Middle frontal gyrus (tissue), 1 donor: ENCODE measurements at regions not wholly inside any gene's neighbourhood (a gene's known extent, or its start where the extent isn't known, plus 50 kb on each side); places are given as distances from the start of the nearest gene placed in this dataset.
"Not testable (repeated sequence)": the region's sequence is repeated elsewhere in the genome, so short reads cannot be mapped to it uniquely, and the experiment has no call there.

Experiments
- DNase-seq: peaks from one replicate; pipeline ENCODE4 v3.0.0-alpha.2; 2015; ENCODE audit warnings: low spot score; ENCODE audit errors: extremely low spot score

DNA sequence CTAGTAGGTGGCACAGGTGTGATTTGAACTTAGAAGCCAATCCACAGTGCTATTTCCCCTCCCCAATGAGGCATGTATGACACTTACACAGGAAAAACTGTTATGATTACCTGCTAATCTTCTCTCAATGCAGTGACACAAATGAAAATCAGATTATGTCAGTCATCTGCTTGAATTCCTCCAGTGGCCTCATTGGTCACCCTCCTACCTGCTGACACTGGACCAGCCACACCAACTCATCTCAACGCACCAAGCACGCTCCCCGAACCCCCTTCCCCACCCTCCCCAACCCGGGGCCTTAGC lies 82.2 kb upstream of the SEC11C start:
- no peak for DNase-seq

GRCh38 chr18:59057969-59058368 lies 81.7 kb upstream of the SEC11C start:
- DNase-seq: no peak

- DNase-seq: no peak
These were observed 80.5 kb upstream of the SEC11C start for GRCh38 chr18:59059140-59059539.

- no peak for DNase-seq
These were observed 79.1 kb upstream of the SEC11C start for GRCh38 chr18:59060551-59060950.

GRCh38 chr18:59061914-59062642 lies 77.6 kb upstream of the SEC11C start:
- no peak for DNase-seq

DNA sequence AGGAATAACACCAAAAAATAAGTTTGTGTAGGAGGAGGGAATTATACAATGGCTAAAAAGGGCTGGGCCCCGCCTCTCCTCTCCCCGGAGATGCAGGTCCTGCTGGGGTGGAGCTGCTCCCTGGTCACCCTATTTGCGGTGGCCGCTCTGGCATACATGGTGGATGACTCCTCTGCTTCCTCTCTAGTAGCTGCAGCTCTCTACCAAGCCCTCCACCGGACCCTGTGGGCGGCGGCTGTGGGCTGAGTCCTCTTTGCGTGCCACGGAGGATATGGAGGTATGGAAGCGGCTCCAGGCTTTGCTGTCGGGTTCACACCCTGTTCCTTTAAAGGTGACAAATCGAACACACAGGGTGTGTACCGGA lies 77.1 kb upstream of the SEC11C start:
- no peak for DNase-seq

DNA sequence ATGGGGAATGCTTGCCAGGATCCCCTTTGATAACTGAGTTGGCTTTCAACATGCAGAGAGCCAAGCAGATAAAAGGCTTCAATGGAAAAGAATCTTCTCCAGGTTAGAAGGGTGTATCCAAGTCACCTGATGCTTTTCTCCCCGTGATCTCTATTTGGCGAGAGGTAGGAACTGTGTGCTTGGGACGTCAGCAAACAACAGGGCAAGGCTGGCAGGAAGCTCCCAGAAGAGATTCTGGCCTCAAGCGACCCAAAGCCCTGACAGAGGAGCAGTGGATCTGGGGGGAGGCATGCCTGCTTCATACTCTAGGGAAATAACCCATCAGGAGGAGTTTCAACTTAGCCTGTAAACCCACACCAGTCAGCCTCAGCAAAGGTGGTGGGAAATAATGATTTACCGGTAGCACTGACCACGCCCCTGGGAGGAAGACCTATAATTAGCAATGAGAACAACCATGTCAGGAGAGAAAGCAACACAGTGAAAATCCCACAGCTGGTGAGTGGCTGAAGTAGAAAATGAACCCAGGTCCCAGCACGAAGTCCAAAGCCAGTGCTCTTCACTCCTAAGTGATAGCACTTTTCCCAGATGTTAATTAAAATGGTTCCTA lies 76.3 kb upstream of the SEC11C start:
- no peak for DNase-seq

GRCh38 chr18:59063912-59064311 lies 75.8 kb upstream of the SEC11C start:
- no peak for DNase-seq

GRCh38 chr18:59065684-59066083 lies 74.0 kb upstream of the SEC11C start:
- no peak for DNase-seq

DNA sequence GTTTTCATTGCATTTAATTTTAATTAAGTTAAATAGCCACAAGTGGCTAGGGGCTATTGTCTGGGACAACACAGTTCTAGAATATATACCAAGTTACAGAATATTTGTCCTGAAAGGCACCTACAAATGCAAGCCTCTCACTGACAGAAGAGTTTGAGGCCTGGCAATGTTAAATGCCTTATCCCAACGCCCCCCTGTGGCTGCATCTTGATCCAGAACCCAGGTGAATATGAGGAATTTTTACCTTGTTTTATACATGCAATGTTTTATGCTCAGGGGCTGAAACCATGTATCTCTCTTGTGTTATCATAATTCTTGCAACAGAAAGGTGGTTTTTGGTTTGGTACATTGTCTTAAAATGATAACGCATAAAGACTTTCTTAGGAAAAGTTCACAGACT lies 71.8 kb upstream of the SEC11C start:
- no peak for DNase-seq

DNA sequence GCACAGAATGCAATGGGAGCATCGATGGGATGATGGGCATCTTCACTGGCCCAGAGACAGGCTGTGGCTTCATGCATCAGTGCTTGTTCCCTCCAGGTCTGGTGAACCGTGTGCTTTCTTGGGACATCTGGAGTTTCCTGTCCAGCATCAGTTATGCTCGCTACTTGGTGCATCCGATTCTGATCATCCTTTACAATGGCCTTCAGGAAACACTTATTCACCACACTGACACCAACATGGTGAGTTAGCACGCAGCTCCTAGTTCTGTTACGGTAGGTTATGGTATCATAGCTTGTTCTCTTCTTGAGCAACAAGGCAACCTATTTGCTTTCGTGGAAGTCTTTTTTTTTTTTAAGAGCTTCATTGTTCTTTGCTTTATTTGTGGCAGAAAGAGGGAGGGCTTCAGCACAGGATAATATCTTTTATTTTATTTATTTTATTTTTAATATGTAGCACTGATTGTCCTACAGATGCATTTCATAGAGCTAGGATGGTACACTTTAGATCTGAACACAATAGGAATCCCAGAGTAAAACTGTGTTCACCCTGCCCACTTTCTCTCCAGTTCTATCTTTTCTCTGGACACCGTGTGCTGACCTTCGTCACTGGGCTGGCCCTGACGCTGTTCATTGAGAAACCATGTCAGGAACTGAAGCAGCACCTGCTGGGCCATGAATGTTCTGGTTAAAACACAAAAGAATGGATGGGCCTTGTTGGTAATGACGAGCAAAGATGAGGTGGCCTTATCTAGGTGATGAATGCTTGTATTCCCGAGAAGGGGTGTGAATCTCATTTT lies 71.2 kb upstream of the SEC11C start:
- DNase-seq: no peak

DNA sequence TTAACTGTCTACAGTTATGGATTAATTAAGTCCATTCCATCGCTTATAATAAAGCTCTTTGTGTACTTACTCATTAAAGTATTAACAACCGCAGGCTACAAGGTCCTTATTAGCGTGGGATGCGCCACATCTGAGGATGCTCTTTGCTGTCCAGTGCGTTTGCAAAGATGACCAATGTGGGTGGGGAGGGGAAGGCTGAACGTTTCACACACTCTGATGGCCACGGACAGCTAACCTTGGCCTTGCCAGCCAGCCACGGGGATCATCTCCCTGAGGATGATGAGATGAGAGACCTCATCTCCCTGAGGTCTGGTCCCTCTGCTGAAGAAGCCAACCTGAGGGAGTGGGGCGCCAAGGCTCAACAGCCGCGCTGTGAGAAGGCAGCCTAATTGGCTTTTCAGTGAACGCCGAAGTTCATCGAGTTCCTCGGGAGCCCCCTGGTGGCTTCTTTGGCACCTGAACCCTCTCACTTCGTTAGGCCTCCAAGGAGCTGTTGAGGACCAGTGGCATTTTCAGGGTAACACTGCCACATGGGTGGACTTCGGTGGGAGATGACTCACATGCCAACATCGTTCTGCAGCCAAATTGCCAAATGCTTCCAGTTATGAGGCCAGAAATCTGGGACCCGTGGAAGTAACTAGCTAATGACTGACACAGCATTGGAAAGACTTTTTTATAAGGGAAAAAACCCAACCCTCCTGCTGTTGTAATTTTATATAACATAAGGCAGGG lies 69.3 kb upstream of the SEC11C start:
- peak; percentile 83 for DNase-seq

DNA sequence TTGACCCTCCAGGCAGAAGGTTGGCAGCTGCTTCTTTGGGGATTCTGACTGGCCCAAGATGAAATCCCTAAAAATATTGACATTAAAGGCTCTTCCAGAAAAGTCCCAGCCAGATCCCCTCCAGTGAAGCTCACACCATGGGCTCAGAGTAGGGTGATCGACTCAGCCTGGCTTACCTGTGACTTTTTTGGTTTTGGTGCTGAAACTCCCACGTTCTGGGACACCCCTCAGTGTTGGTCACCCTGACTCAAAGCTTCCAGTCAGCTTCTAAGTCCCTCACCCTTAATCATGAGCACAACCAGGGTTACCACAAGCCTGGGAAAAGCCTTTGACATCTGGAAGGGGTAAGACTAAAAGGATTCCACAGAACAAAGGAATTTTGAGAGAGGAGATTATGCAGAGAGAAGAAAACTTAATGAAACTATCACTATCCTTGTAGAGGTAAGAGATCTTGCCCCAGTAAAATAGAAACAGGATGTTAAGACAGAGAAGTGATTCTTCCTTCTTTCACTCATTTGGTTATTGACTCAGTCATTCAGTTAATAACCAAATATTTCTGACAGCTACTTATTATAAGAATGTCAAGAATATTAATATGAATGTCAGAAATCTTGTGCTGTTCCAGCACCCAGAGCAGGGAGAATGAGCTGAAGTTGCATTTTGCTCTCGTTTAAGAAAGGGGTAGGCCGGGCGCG lies 66.8 kb upstream of the SEC11C start:
- DNase-seq: no peak

- no peak for DNase-seq
These were observed 63.8 kb upstream of the SEC11C start for GRCh38 chr18:59075923-59076322.

GRCh38 chr18:59079264-59079663 lies 60.4 kb upstream of the SEC11C start:
- no peak for DNase-seq

GRCh38 chr18:59079687-59080501 lies 59.8 kb upstream of the SEC11C start:
- not testable (repeated sequence) for DNase-seq

GRCh38 chr18:59083136-59083818 lies 56.4 kb upstream of the SEC11C start:
- DNase-seq: no peak

- no peak for DNase-seq
These were observed 54.4 kb upstream of the SEC11C start for GRCh38 chr18:59085126-59085794.

DNA sequence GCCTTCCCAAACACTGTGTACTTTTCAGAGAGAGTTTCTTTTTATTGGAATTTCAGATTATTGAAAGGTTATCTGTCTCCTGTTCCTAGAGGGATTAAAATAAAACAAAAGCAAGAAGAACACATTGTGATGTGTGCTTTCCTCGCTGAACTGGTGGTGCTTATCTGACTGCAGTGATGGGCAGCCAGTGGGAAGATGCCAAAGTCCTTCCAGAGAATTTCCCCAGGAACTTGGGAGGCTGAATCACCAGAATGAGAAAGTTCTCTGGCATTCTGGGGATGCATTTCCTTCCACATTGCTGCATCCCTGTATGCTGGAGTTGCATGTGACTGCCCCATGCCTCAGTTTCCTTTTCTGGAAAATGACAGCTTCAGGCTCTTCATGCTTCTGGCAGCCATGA lies 53.9 kb upstream of the SEC11C start:
- DNase-seq: no peak
